Mucosa of rectum (tissue), 2 donors: ENCODE measurements at regions not wholly inside any gene's neighbourhood (a gene's known extent, or its start where the extent isn't known, plus 50 kb on each side); places are given as distances from the start of the nearest gene placed in this dataset.
"Not testable (repeated sequence)": the region's sequence is repeated elsewhere in the genome, so short reads cannot be mapped to it uniquely, and the experiment has no call there.

Experiments used
- H3K27ac ChIP-seq, 2 donors: one replicate each; pipeline ENCODE4 v1.7.0; 2013; ENCODE audit warnings: inconsistent platforms in 2 of 2, low read depth in 2 of 2, low read length in 2 of 2
- H3K27me3 ChIP-seq, 2 donors: one replicate each; pipeline ENCODE4 v1.7.0; 2013; ENCODE audit warnings: low read length in 2 of 2; ENCODE audit not compliant: control insufficient read depth in 2 of 2, insufficient read depth in 2 of 2
- H3K36me3 ChIP-seq, 2 donors: one replicate each; pipeline ENCODE4 v1.7.0; 2013; ENCODE audit warnings: low read length in 2 of 2; ENCODE audit not compliant: control insufficient read depth in 2 of 2, insufficient read depth in 2 of 2
- H3K4me1 ChIP-seq, 2 donors: one replicate each; pipeline ENCODE4 v1.7.0; 2013; ENCODE audit warnings: low read length in 2 of 2, mild to moderate bottlenecking in 1 of 2; ENCODE audit not compliant: control insufficient read depth in 2 of 2, insufficient read depth in 2 of 2
- H3K4me3 ChIP-seq, 2 donors: one replicate each; pipeline ENCODE4 v1.7.0; 2013; ENCODE audit warnings: low read length in 2 of 2
- H3K9ac ChIP-seq, 2 donors: one replicate each; pipeline ENCODE4 v1.7.0; 2013; ENCODE audit warnings: low read length in 2 of 2, low read depth in 1 of 2, mild to moderate bottlenecking in 1 of 2
- H3K9me3 ChIP-seq, 2 donors: one replicate each; pipeline ENCODE4 v1.7.0; 2013; ENCODE audit warnings: low read length in 2 of 2; ENCODE audit not compliant: control insufficient read depth in 2 of 2
- donor health status: healthy.
- donor health status: Normal muscosa, but diverticular disease.

GRCh38 chr4:101414496-101414895 is 67.2 kb upstream of the PPP3CA start:
- peaks cover under 1 to 1% of the 10 kb centered on the region in 2 donors for H3K4me1 ChIP-seq
- no peak overlapping the region for H3K4me3 ChIP-seq
- no peak overlapping the region for H3K27ac ChIP-seq
- H3K9ac ChIP-seq, result no peak overlapping the region
- H3K27me3 ChIP-seq, result no peaks in the 10 kb centered on the region
- H3K9me3 ChIP-seq, result no peaks in the 10 kb centered on the region
- no peaks in the 10 kb centered on the region for H3K36me3 ChIP-seq

- Histone ChIP-seq H3K27ac (no peak overlapping the region), H3K4me1 (no peaks in the 10 kb centered on the region), H3K27me3 (no peaks in the 10 kb centered on the region), H3K9me3 (no peaks in the 10 kb centered on the region), H3K4me3 (no peak overlapping the region), H3K36me3 (no peaks in the 10 kb centered on the region), H3K9ac (no peak overlapping the region)
These were observed 64.6 kb upstream of the PPP3CA start for GRCh38 chr4:101411926-101412325.

GRCh38 chr4:101411281-101411910 is 64.1 kb upstream of the PPP3CA start:
- H3K9ac ChIP-seq, H3K4me1 ChIP-seq, H3K27me3 ChIP-seq, H3K27ac ChIP-seq, H3K9me3 ChIP-seq, H3K36me3 ChIP-seq, H3K4me3 ChIP-seq: not testable (repeated sequence)

GRCh38 chr4:101400096-101400495 is 52.8 kb upstream of the PPP3CA start:
- Histone ChIP-seq H3K4me3 (no peak overlapping the region), H3K27ac (no peak overlapping the region), H3K9ac (no peak overlapping the region), H3K27me3 (no peaks in the 10 kb centered on the region), H3K4me1 (no peaks in the 10 kb centered on the region), H3K9me3 (no peaks in the 10 kb centered on the region), H3K36me3 (no peaks in the 10 kb centered on the region)

- H3K36me3 ChIP-seq, result no peaks in the 10 kb centered on the region
- H3K9ac ChIP-seq, result no peak overlapping the region
- H3K9me3 ChIP-seq, result no peaks in the 10 kb centered on the region
- no peaks in the 10 kb centered on the region for H3K27me3 ChIP-seq
- no peaks in the 10 kb centered on the region for H3K4me1 ChIP-seq
- H3K4me3 ChIP-seq, result no peak overlapping the region
- H3K27ac ChIP-seq, result no peak overlapping the region
These were observed 51.5 kb upstream of the PPP3CA start for GRCh38 chr4:101398807-101399206.
